Pons (tissue), 1 donor: ENCODE measurements at regions not wholly inside any gene's neighbourhood (a gene's known extent, or its start where the extent isn't known, plus 50 kb on each side); places are given as distances from the start of the nearest gene placed in this dataset.
"Not testable (repeated sequence)": the region's sequence is repeated elsewhere in the genome, so short reads cannot be mapped to it uniquely, and the experiment has no call there.

Experiments used
- DNase-seq: peaks from one replicate; pipeline ENCODE4 v3.0.0-alpha.2; 2016; ENCODE audit warnings: low spot score

DNA sequence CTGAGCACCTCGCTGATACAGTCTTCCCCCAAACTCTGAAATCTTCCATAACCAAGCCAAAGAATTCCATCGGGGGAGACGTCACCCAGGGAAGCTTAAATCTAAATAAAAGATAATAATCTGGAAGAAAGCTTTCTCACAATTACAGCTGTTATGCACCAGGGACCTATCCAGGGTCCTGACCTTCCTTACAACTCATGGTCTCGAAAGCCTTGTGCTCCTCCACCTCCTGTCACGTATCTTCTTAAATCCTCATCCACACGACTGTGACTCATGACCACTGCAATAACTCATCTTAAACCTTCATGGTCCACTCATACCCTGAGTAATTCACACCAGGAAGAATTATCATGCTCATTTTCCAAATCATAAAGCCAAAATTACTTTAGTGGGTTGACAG is 166.8 kb upstream of the FRG1 start:
- DNase-seq = no peak

DNA sequence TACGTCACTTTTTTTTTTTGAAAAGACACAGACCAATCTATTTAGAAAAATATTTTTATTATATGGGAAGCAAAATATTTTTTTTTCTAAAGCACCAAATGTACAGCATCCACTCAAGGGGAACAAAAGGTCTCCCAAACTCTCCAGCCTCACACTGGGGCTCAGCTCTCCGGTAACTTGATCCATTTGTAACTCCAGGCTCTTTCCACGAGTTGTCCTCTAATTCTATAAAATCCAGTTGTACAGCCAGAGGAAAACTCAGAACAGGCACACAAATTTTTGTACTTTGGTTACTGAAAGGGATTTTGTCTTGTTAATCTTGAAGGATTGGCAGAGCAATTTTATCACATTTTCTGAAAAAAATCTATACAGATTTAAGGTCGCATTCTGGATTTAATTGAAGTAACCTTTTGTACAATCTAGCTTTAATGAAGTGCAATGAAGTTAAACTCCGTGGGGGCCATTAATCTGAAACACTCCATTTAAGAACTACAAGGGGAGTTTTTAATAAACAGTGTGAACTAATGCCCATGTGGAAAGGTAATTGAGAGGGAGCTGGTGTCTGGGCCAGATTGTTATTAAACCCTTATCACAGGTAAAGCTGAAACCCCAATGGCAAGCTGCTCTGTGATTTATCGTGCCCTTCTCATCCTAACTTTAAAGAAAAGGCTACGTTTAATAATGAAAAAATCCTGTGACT is 161.2 kb upstream of the FRG1 start:
- DNase-seq = no peak

DNA sequence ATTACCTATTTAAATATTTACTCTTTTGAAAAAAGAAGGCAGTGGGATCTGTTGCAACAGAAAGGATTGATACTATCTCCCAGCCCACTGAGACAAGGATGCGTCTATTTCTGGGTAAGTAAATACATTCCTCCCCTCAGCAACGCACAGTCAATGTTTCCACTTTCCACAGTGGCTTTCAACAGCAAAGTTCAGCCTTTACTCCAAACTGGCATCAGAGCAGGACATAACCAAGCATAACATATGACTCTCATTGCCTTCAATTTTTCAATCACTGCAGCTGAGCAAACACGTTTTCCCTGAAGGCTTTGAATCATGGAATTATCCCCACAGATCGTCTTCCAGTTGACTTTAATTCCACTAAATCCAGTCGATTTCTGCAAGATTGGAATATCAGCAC is 160.3 kb upstream of the FRG1 start:
- no peak for DNase-seq

DNA sequence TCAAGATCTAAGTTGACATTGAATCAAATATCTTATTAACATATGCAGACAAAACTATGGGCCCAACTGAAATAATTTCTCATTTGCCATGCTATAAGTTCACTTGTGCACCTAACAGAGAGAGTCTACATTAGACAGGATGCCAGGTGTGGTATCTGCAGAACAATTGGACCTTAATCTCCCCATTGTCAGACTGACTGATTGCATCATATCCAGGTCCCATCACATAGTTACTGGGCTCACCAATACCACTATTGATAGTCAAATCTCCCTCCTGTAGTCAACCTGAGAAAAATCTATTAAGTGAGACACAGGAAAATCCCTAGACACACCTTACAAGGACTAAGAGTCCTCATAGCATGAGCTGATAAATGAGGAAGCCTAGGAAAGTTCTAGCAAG is 156.0 kb upstream of the FRG1 start:
- no peak for DNase-seq

DNA sequence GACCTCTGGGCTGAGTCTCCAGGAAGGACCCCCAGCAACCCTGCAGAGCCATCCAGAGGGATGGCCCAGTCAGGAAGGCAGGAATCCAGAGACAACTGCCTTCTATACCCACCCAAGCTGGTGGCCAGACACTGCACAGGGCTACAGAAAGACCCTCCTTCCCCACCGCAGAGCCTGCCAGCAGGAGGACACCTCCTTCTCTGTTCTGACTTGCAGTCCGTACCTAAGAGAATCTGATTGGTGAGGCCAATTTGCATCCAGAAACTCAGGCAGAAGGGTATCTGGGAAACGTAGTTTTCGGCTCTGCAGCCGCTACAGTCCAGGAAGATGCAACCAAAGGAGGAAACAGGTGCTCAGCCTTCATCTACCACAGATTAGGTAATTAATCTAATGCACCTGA is 155.4 kb upstream of the FRG1 start:
- no peak for DNase-seq

DNA sequence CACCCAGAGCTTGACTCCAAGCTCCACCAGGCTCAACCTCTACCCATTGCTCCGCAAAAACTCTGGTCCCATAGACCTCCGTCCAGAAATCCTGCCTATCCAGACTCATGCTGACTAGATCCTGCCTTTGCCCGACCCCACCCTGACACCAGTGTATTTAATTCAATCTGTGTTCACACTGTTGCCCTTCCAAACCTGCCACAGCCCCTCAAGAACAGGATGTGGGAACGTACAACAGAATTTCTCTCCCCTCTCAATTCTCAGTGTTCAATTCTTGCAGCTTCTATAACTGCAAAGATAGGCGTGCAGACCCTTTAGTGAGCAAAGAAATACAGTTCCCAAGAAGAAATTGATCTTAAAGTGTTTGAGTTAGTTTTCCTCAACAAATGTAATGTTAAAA is 154.2 kb upstream of the FRG1 start:
- DNase-seq = no peak

DNA sequence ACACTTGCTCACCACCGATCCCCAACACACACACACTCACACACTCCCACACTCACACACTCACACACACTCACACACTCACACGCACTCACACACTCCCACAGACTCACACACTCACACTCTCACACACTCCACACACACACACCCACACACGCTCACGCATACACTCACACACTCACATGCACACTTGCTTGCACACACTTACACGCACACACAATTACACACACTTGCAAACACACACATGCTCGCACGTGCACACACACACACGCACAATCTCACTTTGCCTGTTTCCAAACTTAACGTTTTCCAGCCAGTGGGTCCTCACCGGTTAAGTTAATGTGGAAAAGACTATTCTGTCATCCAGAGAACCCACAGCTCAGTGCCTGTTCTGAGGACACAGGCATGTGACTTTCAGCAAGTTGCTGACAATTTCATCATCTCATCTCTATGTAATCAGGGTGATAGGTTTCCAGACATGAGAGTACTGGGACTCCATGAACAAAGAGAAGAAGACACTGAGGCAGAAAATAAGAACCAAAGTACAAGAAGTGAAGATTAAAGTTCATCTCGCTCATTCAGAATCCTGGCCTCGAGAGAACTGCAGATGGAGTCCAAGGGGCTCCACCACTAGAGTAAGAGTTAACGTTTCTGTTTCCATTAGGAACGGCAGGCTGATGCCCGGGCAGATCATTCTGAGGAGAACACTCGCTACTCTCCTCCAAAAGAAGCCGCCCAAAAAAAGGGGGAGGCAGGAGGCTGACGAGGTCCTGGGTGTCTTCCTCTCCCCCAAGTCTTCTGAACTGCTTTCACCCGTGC is 153.2 kb upstream of the FRG1 start:
- DNase-seq = no peak

DNA sequence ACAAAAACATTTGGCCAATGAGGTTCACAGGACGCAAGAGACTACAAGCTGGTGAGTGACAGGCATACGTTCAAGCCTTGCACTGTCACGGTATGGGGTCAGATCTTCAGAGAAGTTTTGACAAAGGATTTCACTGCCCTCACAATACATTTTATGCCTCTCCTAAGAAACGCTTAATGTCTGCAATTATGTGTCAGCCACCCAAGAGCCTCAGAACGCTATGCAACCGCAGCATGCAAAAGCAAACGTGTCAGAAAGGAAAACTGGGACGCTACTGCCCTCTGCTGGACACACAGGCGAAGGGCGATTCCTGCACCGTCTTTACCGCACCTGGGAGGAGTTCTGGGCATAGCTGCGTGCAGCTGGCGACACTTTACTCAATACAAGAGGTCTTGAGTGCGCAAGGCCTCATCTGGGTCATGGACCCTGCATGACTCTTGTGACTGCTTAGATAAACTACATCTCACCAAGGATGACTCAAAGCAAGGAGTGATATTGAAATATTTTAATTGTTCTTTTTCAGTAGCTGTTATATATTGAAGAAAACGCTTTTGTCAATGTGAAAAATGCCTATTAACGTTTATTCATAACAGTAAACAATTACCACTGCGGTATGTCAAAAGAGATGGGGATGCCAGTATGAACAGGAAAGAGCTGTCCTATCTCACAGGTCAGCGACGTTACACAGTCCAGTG is 147.6 kb upstream of the FRG1 start:
- peak; percentile 81 for DNase-seq

DNA sequence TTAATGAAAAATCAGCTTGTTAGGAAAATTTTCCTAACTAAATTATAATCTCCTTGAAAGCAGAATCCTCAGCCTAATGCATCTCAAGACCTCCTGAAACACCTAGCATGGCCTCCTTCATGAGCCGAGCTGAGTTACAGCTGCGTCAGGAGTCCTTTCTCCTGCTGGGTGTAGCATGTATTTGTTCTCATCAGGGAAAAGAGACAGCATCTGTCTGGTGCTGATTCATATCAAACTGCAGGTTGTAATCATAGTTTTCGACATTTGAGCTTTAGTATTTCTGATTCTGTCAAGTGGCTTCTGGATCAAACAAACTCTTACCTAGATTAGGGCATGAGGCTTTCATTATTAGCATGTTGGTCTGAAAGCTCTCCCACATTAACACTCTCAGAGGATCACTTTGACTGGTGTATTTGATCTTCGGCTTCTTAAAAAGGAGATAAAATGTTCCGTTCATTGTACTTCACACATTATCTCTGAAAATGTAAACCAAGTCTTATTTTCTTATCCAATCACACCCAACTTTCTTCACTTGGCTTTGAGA is 140.1 kb upstream of the FRG1 start:
- DNase-seq = no peak

DNA sequence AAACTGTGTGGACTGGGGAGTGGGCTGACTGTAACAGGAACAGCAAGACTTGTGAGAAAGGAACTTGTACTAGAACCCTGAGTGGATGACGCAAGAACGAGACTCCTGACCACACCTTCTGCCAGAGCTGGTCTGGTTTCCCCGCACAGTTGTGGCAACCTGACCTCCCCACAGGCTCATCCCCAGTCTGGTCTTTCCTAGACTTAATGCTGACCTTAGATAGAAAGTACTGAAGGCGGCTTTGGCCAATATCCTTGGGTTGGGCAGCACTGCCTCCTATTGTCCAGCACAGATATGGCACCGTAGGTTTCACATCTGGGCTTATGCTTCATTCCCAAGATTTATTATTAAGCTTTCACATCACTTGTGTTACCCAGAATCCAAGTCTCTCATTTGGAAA is 137.8 kb upstream of the FRG1 start:
- DNase-seq = no peak

DNA sequence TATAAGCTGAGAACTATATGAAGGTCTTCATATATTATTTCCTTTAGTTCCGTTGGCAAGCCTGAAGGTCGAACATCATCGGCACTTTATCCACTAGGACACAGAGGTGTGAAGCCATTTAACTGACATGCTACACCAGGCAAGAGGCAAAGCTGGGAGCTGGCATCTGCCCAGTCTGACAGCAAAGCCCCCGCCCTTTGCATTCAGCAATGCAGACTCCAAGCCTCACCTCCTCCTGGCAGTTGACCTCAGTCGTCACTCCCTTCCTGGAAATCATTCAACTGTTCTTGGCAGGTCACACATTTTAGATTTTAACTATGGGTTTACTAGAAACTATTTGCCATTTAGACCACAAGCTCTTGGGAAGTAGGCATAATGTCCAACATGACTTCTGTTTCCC is 135.8 kb upstream of the FRG1 start:
- no peak for DNase-seq

DNA sequence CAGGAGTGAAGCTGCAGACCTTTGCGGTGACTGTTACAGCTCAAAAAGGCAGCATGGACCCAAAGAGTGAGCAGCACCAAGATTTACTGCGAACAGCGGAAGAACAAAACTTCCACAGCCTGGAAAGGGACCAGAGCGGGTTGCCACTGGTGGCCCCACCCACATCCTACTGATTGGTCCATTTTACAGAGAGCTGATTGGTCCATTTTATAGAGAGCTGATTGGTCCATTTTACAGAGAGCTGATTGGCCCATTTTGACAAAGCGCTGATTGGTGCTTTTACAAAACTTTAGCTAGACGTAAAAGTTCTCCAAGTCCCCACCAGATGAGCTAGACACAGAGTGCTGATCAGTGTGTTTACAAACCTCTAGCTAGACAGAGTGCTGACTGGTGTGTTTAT is 134.2 kb upstream of the FRG1 start:
- DNase-seq = no peak

DNA sequence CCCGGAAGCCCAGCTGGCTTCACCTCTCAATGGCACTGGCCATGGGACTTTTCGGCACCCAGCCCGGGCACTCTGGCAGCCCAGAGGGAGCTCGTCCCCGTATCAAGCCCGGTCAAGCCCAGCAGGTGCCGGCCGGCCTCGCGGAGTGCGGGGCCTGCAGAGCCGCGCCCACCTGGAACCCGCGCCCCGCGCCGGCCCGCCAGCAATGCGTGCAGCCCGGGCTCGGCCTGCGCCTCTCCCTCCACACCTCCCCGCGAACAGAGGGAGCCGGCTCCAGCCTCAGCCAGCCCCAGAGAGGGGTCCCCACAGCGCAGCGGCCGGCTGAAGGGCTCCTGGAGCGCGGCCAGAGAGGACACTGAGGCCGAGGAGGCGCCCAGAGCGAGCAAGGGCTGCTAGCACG is 133.6 kb upstream of the FRG1 start:
- no peak for DNase-seq

DNA sequence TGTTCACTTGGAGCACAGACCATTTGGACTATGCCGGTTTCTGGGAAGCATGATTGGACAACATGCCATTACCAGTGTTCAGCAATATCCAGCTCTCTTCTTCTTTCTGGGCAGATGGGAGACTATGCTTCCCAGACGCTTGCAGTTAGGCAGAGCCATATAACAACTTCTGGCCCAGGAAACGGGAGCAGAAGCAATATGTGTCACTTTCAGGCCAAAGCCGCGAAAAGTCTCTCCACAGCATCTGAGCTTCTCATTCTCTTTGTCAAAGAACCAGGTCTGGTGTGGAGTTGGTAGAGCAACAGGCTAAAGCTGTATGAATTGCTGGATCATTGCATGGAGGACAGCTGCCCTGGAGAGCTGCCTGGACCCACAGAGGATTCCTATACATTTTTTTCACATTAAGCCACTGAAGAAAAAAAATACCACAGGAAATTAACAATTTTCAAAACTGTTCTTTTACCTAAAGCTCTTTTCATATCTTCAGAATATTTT is 131.4 kb upstream of the FRG1 start:
- no peak for DNase-seq

DNA sequence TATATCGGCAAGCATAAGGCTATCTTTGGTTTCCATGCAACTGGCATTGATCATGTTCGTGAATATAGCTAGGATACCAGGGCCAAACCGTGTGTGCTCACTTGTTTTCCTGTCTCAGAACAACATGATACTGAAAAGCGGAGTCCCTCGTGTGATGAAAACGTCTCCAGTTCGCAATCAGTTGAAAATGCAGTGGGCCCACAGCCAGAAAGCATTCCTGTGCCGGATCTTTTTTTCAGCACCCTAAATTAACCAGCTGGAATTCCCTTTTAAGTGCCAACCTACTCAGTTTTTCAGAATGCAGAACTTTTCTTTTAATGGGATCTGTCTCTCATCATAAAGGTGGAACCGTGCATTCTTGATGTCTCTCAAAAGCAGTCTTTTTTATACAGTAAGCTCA is 130.8 kb upstream of the FRG1 start:
- no peak for DNase-seq

DNA sequence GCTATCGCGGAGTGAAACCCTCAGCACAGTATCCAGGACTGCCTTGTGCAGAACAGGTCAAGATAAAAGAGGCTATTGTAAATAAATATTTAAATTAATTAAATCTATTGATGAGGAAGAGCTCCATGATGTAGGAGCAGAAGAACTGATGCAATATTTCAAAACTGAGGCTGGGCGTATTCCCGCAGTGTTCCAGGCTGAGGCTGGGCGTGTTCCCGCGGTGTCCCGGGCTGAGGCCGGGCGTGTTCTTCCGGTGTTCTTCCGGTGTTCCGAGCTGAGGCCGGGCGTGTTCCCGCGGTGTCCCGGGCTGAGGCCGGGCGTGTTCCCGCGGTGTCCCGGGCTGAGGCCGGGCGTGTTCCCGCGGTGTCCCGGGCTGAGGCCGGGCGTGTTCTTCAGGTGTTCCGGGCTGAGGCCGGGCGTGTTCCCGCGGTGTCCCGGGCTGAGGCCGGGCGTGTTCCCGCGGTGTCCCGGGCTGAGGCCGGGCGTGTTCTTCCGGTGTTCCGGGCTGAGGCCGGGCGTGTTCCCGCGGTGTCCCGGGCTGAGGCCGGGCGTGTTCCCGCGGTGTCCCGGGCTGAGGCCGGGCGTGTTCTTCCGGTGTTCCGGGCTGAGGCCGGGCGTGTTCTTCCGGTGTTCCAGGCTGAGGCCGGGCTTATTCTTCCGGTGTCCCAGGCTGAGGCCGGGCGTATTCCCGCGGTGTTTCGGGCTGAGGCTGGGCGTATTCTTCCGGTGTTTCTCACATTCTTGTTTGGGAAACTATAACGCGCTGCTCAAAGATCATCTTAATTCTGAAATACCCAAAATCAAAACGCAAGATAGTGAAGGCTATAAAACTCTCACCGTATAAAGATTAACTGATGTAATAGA is 130.1 kb upstream of the FRG1 start:
- not testable (repeated sequence) for DNase-seq

DNA sequence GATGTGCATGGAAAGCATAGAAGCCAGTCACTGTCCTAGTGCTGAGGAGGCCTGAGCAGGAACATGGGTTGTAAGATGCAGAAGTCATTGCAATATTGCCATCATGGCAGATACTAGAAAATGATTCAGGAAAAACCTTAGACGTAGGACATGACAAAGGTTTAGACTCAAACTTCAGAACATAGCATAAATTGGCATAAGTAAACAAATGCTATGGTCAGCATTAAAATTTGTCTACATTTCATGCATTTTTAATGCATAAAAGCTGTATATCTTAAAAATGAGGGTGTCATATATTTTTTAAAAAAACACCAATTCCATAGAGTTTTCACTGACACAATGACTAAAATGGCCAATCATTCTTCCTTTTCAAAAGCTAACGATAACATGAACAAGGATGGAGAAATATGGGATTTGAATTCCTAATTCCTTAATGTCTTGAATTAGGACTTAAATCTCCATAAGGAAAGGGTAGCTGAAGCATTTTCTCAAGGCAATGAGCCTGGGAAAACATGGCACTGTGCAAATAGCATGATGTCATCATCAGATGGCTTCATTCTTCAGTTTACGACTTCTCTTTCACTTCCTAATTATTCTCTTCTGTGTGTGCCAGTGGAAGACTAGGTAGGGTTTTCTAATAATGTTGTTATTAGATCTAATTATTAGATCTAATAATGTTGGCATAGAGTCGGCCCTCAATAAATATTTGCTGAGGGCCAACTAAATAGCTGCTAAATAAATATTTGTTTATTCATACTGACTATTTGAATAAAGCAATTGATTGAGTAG is 125.1 kb upstream of the FRG1 start:
- no peak for DNase-seq

DNA sequence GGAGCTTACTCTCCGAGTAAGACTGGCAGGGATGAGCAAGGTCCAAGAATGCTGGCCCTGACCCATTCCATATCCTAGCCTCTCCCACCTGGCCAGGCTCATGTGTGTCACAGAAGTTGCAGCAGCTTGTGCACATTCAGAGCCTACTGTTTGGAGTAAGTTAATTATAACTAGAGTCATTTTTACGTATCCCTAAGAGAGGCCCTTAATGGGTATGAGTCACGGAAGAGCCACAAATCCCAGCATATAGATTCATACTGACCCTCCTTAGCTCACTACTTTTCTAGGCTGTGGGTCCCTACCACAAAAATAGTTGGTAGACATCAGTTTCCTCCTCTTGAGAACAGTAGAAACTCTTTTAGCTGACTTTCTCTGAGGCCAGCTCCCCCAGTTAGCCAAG is 118.3 kb upstream of the FRG1 start:
- DNase-seq = no peak

DNA sequence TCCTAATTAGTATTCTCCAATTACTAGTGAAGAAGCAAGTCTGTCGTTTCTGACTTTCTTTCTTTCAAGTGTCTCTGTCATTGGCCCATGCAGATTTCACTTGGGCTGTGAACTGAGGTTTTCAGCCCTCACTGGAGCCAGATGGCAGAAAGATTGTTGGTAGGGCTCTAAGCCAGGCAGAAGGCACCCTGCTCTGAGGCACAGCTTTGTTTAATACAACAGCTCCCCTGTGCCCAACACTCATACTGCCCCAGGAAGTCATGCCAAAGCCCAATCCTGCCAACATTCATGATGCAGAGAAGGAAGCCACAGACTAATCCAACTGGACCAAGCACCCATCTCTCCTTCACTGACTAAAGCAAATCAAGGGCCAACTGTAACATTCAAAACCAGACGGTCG is 117.1 kb upstream of the FRG1 start:
- peak; percentile 98 for DNase-seq

DNA sequence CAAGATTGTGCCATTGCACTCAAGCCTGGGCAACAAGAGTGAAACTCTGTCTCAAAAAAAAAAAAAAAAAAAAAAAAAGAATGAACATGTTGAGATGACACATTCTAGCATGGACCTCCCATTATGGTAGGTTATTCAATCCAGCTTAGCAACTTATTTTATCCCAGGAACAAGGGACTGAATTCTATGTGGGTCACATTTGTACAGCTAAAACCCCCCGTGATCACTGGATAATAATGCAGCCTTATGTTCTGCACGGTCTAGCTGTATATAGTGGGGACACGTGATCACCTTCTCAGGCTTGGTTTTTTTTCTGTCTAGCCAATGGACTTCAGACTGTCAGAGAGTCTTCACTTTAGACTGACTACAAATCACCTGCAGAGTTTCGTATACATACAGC is 115.2 kb upstream of the FRG1 start:
- no peak for DNase-seq

DNA sequence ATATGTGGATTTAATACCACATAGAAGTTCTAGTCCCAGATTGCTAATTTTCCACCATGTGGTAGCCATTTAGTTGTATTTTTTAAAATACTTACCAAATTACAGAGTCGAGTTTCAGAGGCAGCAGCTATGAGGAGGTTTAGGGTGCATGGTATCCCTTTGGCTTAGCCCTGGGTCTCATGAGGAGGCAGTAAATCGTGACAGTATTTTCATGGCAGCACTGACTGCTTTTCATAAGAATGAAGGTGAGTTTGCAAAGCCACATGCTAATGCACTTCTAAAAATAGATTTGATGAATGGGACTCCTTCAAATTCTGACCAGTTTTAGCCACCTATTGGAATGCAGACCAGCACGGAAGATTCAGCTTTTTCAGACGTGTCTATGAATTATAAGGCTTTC is 114.0 kb upstream of the FRG1 start:
- DNase-seq = no peak
